Midbrain (tissue), 1 donor: ENCODE measurements at regions not wholly inside any gene's neighbourhood (a gene's known extent, or its start where the extent isn't known, plus 50 kb on each side); places are given as distances from the start of the nearest gene placed in this dataset.

Source experiments
- DNase-seq: peaks from one replicate; lab custom pipeline; 2025; lab: John Stamatoyannopoulos, UW

GRCh38 chr12:28879379-28879778, 269.7 kb upstream of the FAR2 start:
- DNase-seq: no peak

GRCh38 chr12:28882444-28882843, 266.6 kb upstream of the FAR2 start:
- DNase-seq: no peak

GRCh38 chr12:28883406-28883997, 265.6 kb upstream of the FAR2 start:
- no peak for DNase-seq

GRCh38 chr12:28884904-28885679, 264.0 kb upstream of the FAR2 start:
- no peak for DNase-seq

- DNase-seq: no peak
Measured at GRCh38 chr12:28885928-28886327, 263.1 kb upstream of the FAR2 start.

- no peak for DNase-seq
Measured at GRCh38 chr12:28887461-28887990, 261.6 kb upstream of the FAR2 start.

- DNase-seq: no peak
Measured at GRCh38 chr12:28890664-28891063, 258.4 kb upstream of the FAR2 start.

GRCh38 chr12:28891126-28891525, 258.0 kb upstream of the FAR2 start:
- DNase-seq: no peak

- DNase-seq: no peak
Measured at GRCh38 chr12:28893365-28893764, 255.7 kb upstream of the FAR2 start.

- no peak for DNase-seq
Measured at GRCh38 chr12:28893856-28894255, 255.2 kb upstream of the FAR2 start.

- no peak for DNase-seq
Measured at GRCh38 chr12:28896421-28896820, 252.7 kb upstream of the FAR2 start.

- no peak for DNase-seq
Measured at GRCh38 chr12:28898038-28898437, 251.0 kb upstream of the FAR2 start.

GRCh38 chr12:28899951-28900350, 249.1 kb upstream of the FAR2 start:
- no peak for DNase-seq

- no peak for DNase-seq
Measured at GRCh38 chr12:28905220-28905955, 243.7 kb upstream of the FAR2 start.

GRCh38 chr12:28908646-28909045, 240.4 kb upstream of the FAR2 start:
- DNase-seq: no peak

GRCh38 chr12:28909291-28909690, 239.8 kb upstream of the FAR2 start:
- no peak for DNase-seq

- DNase-seq: no peak
Measured at GRCh38 chr12:28925719-28926376, 223.2 kb upstream of the FAR2 start.

- no peak for DNase-seq
Measured at GRCh38 chr12:28930704-28931103, 218.4 kb upstream of the FAR2 start.

GRCh38 chr12:28933176-28933575, 215.9 kb upstream of the FAR2 start:
- DNase-seq: no peak

GRCh38 chr12:28933864-28934527, 215.1 kb upstream of the FAR2 start:
- no peak for DNase-seq

- DNase-seq: peak; percentile 78
Measured at GRCh38 chr12:28936221-28936620, 212.9 kb upstream of the FAR2 start.

- DNase-seq: no peak
Measured at GRCh38 chr12:28936711-28937110, 212.4 kb upstream of the FAR2 start.
